ENCODE measurements at regions not wholly inside any gene's neighbourhood (a gene's known extent, or its start where the extent isn't known, plus 50 kb on each side); places are given as distances from the start of the nearest gene placed in this dataset.

- TF ChIP-seq CTCF (IDR thresholded peaks at IDR 0.05), result no peak
- no peak for TF ChIP-seq POLR2A (IDR thresholded peaks at IDR 0.05)
Observed at GRCh38 chr4:181323061-181323460, 920.1 kb upstream of the TENM3 start.
